ENCODE measurements at regions not wholly inside any gene's neighbourhood (a gene's known extent, or its start where the extent isn't known, plus 50 kb on each side); places are given as distances from the start of the nearest gene placed in this dataset.

- TF ChIP-seq REST (IDR thresholded peaks at IDR 0.05; ENCODE audit: unreplicated experiment) (no peak), POLR2AphosphoS5 (IDR thresholded peaks at IDR 0.05; ENCODE audit: low read depth) (no peak), EZH2 (IDR thresholded peaks at IDR 0.05; ENCODE audit: low read depth, unreplicated experiment) (no peak), ZNF114 (CRISPR knock-in tag; IDR thresholded peaks at IDR 0.05) (no peak), STAT1 (IDR thresholded peaks at IDR 0.05; ENCODE audit: unreplicated experiment) (no peak)
- TF ChIP-seq, protein P1, sequence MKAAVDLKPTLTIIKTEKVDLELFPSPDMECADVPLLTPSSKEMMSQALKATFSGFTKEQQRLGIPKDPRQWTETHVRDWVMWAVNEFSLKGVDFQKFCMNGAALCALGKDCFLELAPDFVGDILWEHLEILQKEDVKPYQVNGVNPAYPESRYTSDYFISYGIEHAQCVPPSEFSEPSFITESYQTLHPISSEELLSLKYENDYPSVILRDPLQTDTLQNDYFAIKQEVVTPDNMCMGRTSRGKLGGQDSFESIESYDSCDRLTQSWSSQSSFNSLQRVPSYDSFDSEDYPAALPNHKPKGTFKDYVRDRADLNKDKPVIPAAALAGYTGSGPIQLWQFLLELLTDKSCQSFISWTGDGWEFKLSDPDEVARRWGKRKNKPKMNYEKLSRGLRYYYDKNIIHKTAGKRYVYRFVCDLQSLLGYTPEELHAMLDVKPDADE (IDR thresholded peaks at IDR 0.05) = no peak
These were observed 1085.0 kb upstream of the TMEM132C start (continued) for GRCh38 chr12:127182018-127182417.

- H3K4me1 Mint-ChIP-seq = no peaks in the 10 kb centered on the region
- DNase-seq (ENCODE audit: low spot score) (no peak), ATAC-seq (no peak)
- no peak overlapping the region for H3K27ac Mint-ChIP-seq
- Histone ChIP-seq H3K9me2 (ENCODE audit: insufficient read depth) (no peaks in the 10 kb centered on the region), H3F3A (replicated peaks; ENCODE audit: low read depth) (no peaks in the 10 kb centered on the region), H3K27ac (ENCODE audit: low read depth) (no peak overlapping the region), H4K20me1 (replicated peaks; ENCODE audit: insufficient read depth) (no peaks in the 10 kb centered on the region), H3K79me2 (replicated peaks; ENCODE audit: insufficient read depth) (no peaks in the 10 kb centered on the region), H2AFZ (no peak overlapping the region), H3K4me2 (no peak overlapping the region), H3K27me3 (ENCODE audit: insufficient read depth) (no peaks in the 10 kb centered on the region), H3K4me1 (ENCODE audit: insufficient read depth) (no peaks in the 10 kb centered on the region), H3K4me3 (no peak overlapping the region), H3K36me3 (ENCODE audit: insufficient read depth) (peaks cover 3% of the 10 kb centered on the region; the same call in 1 of the 2 replicates)
- no peaks in the 10 kb centered on the region for H3K27me3 Mint-ChIP-seq (ENCODE audit: insufficient read depth, low read depth, poor library complexity)
- H3K9me3 Mint-ChIP-seq = peaks cover 88% of the 10 kb centered on the region
- peaks cover 45% of the 10 kb centered on the region for H3K36me3 Mint-ChIP-seq (ENCODE audit: low read depth)
- no peak overlapping the region for H3K4me3 Mint-ChIP-seq
- TF ChIP-seq STAT1 (IDR thresholded peaks at IDR 0.05; ENCODE audit: unreplicated experiment) (no peak), POLR2AphosphoS5 (IDR thresholded peaks at IDR 0.05; ENCODE audit: low read depth) (no peak), ZNF114 (CRISPR knock-in tag; IDR thresholded peaks at IDR 0.05) (no peak), CTCF (conservative IDR thresholded peaks at IDR 0.05; ENCODE audit: low read depth in 2 of 2) (no peak), REST (IDR thresholded peaks at IDR 0.05; ENCODE audit: unreplicated experiment) (no peak), CREB1 (CRISPR knock-in tag; IDR thresholded peaks at IDR 0.05; ENCODE audit: low read depth) (no peak), JUNB (IDR thresholded peaks at IDR 0.05; ENCODE audit: unreplicated experiment) (no peak)
- TF ChIP-seq, protein P1 (IDR thresholded peaks at IDR 0.05) = no peak
These were observed 1077.0 kb upstream of the TMEM132C start for GRCh38 chr12:127189992-127190391.
